ENCODE measurements at regions not wholly inside any gene's neighbourhood (a gene's known extent, or its start where the extent isn't known, plus 50 kb on each side); places are given as distances from the start of the nearest gene placed in this dataset.

DNA sequence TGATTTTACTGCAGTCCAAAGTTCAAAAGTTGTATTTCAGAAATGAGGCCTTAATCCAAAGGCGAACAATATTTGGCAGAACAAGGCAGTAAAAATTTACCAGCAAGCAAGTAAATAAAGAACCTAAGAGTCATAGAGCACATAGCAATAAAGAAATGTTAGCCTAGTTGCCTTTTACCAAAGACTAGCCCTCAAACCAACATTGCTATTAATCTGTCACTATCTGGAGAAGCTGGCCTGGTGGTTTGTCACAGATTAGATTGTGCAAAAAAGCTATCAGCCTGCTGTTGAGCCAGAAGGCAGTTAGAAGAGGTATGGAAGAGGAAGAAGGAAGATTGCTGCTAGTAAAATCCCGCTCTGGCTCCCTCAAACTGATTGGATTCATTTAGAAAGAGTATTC, 304.7 kb upstream of the KLF4 start:
- TF ChIP-seq, protein P1, sequence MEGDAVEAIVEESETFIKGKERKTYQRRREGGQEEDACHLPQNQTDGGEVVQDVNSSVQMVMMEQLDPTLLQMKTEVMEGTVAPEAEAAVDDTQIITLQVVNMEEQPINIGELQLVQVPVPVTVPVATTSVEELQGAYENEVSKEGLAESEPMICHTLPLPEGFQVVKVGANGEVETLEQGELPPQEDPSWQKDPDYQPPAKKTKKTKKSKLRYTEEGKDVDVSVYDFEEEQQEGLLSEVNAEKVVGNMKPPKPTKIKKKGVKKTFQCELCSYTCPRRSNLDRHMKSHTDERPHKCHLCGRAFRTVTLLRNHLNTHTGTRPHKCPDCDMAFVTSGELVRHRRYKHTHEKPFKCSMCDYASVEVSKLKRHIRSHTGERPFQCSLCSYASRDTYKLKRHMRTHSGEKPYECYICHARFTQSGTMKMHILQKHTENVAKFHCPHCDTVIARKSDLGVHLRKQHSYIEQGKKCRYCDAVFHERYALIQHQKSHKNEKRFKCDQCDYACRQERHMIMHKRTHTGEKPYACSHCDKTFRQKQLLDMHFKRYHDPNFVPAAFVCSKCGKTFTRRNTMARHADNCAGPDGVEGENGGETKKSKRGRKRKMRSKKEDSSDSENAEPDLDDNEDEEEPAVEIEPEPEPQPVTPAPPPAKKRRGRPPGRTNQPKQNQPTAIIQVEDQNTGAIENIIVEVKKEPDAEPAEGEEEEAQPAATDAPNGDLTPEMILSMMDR (conservative IDR thresholded peaks at IDR 0.05; ENCODE audit: low read depth, low read length) = no peak
- TF ChIP-seq POLR2A (IDR thresholded peaks at IDR 0.05; ENCODE audit: low read depth, low read length) (no peak), SMC3 (IDR thresholded peaks at IDR 0.05; ENCODE audit: low read depth, low read length) (no peak), RAD21 (IDR thresholded peaks at IDR 0.05; ENCODE audit: low read length) (no peak), CEBPB (IDR thresholded peaks at IDR 0.05; ENCODE audit: low read depth, low read length) (no peak)
- TF ChIP-seq, protein P2, sequence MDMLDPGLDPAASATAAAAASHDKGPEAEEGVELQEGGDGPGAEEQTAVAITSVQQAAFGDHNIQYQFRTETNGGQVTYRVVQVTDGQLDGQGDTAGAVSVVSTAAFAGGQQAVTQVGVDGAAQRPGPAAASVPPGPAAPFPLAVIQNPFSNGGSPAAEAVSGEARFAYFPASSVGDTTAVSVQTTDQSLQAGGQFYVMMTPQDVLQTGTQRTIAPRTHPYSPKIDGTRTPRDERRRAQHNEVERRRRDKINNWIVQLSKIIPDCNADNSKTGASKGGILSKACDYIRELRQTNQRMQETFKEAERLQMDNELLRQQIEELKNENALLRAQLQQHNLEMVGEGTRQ (IDR thresholded peaks at IDR 0.05; ENCODE audit: low read depth, low read length) = no peak
